ENCODE measurements at regions not wholly inside any gene's neighbourhood (a gene's known extent, or its start where the extent isn't known, plus 50 kb on each side); places are given as distances from the start of the nearest gene placed in this dataset.

DNA sequence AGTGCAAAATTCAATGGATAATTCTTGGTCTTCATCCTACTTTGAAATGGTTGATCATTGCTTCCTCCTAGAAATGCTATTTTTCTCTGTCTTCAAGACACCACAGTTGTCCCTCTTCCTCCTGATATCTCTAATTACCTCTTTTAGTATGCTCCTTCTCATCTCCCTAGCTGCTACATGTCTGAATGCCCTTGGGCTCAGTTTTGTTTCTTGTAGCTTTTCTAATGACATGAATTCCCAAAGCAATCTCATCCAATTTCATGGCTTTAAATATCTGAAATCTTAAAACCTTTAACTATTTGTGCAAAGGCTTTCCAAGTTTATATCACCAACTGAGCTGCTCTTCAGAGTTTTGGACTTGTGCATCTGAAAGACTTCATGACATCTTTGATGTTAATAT lies 120.2 kb upstream of the RGS17 start:
- no peak for TF ChIP-seq POLR2A (IDR thresholded peaks at IDR 0.05; ENCODE audit: low read depth, low read length)
- no peak for FAIRE-seq
- DNase-seq (ENCODE audit: insufficient read length, low spot score) = no peak

DNA sequence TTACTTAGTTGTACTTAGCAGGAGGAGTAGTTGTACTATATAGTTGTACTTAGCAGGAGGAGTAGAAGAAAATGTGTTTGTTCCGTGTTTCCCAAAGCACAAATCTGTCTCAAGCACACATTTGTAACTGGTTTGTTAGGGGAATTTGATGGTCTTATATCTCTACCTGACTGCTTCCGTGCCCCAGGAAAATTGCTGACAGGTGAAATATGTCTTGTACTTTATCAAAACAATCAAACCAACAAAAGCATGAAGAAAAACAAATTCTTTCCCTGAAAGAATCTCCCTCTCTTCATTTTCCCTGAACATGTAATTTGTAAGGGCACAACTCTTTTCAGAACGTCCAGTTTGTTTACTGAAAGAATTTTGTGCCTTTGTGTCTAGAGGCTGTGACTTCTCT lies 106.6 kb upstream of the RGS17 start:
- DNase-seq (ENCODE audit: insufficient read length, low spot score) (no peak), FAIRE-seq (no peak)

DNA sequence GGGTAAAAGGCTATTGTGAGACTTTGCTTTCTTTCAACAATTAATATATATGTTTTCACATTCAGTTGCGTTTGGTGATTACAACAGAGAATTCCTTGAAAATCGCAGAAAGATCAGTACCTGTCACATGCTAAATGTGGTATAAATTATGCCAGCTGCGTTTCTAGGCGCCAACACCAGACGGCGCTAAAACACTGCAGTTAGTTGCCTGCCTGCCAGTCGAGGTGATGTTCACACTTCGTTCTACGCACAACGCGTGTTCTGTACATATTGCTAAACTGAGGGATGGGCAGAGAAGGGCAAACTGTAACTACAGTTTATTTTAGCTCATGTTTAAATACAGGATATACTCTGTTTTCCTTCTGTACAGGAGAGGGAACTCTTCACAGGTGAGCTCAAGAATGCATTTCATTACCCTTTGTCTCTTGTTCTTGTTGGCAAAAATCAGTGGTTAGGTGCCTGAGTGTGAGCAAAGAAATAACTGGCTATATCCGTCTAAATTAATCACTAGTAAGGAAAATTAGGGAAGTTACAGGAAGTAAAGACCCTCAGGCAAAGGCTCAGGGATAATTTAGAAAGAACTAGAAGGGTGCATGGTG lies 100.1 kb upstream of the RGS17 start:
- DNase-seq (ENCODE audit: insufficient read length, low spot score) = peak; percentile 6
- no peak for TF ChIP-seq POLR2A (IDR thresholded peaks at IDR 0.05; ENCODE audit: low read depth, low read length)
- FAIRE-seq = peak; percentile 58

More for the DNA sequence above, 106.6 kb upstream of the RGS17 start:
- TF ChIP-seq POLR2A (IDR thresholded peaks at IDR 0.05; ENCODE audit: low read depth, low read length) = no peak

GRCh38 chr6:153218184-153218792 lies 87.2 kb upstream of the RGS17 start:
- no peak for TF ChIP-seq POLR2A (IDR thresholded peaks at IDR 0.05; ENCODE audit: low read depth, low read length)
- no peak for DNase-seq (ENCODE audit: insufficient read length, low spot score)
- no peak for FAIRE-seq

GRCh38 chr6:153216789-153217188 lies 85.7 kb upstream of the RGS17 start:
- FAIRE-seq (no peak), DNase-seq (ENCODE audit: insufficient read length, low spot score) (no peak)
- TF ChIP-seq POLR2A (IDR thresholded peaks at IDR 0.05; ENCODE audit: low read depth, low read length) = no peak

GRCh38 chr6:153215242-153215641 lies 84.2 kb upstream of the RGS17 start:
- DNase-seq (ENCODE audit: insufficient read length, low spot score) = no peak
- no peak for TF ChIP-seq POLR2A (IDR thresholded peaks at IDR 0.05; ENCODE audit: low read depth, low read length)
- FAIRE-seq = no peak

DNA sequence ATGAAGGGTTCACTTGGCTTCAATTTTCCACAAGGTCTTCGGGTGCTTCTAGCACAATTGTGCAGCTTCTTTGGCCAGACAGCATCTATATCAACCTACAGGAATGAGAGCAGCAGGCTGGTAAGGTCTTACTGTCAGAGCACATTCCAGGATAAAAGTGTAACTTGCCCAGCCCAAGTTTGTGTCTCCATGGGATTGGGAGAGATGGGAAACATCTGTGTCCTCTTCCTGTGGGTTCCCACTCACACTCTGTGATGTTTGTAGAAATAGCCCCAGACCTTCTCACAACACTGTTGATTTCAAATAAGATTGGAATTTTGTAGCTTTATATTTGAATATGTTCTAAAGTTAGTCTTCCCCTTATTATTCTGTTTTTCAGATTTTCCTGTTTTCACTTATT lies 83.4 kb upstream of the RGS17 start:
- DNase-seq (ENCODE audit: insufficient read length, low spot score) = no peak
- FAIRE-seq = no peak
- TF ChIP-seq POLR2A (IDR thresholded peaks at IDR 0.05; ENCODE audit: low read depth, low read length) = no peak

DNA sequence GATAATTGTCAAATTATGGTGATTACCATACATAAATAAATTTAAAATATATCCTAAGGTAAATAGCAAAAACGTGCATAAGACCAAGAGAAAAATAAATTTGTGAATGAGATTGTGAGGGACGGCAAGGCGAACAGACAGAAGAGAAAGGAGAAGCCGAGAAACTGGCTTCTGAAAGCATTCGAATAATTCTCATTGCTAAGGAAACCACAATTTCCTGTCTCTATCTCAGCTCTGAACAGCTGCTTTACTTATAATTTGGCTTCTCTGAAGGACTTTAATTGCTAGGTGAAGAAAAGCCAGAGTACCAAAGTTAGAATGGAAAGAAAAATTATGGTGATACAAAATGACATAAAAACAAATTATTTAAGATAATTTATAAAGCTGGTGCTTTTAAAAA lies 79.0 kb upstream of the RGS17 start:
- no peak for TF ChIP-seq POLR2A (IDR thresholded peaks at IDR 0.05; ENCODE audit: low read depth, low read length)
- FAIRE-seq = no peak
- no peak for DNase-seq (ENCODE audit: insufficient read length, low spot score)

GRCh38 chr6:153208706-153209105 lies 77.6 kb upstream of the RGS17 start:
- FAIRE-seq = no peak
- TF ChIP-seq POLR2A (IDR thresholded peaks at IDR 0.05; ENCODE audit: low read depth, low read length) = no peak
- DNase-seq (ENCODE audit: insufficient read length, low spot score) = no peak

DNA sequence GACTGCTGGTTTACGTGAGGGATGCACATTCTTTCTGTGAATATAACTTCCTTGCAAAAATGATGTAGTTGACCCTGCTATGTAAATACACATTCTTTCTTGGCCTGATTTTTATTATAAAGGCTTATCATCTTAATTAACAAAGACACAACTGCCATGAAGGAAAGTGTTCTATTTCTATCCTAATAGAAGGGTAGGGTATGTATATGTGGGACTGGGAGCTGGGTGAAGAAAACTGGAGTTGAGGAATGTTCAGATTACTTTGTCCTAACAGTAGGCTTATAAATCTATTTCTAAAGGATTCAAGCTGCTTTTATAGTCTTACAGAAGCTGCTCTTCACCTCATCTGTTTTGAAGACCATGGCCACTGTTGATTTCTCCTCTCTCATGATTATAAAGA lies 76.5 kb upstream of the RGS17 start:
- no peak for DNase-seq (ENCODE audit: insufficient read length, low spot score)
- FAIRE-seq = no peak
- no peak for TF ChIP-seq POLR2A (IDR thresholded peaks at IDR 0.05; ENCODE audit: low read depth, low read length)

GRCh38 chr6:153207006-153207405 lies 75.9 kb upstream of the RGS17 start:
- FAIRE-seq = no peak
- DNase-seq (ENCODE audit: insufficient read length, low spot score) = no peak
- no peak for TF ChIP-seq POLR2A (IDR thresholded peaks at IDR 0.05; ENCODE audit: low read depth, low read length)

GRCh38 chr6:153192943-153193885 lies 62.1 kb upstream of the RGS17 start:
- no peak for DNase-seq (ENCODE audit: insufficient read length, low spot score)
- TF ChIP-seq POLR2A (IDR thresholded peaks at IDR 0.05; ENCODE audit: low read depth, low read length) = no peak
- FAIRE-seq = no peak

DNA sequence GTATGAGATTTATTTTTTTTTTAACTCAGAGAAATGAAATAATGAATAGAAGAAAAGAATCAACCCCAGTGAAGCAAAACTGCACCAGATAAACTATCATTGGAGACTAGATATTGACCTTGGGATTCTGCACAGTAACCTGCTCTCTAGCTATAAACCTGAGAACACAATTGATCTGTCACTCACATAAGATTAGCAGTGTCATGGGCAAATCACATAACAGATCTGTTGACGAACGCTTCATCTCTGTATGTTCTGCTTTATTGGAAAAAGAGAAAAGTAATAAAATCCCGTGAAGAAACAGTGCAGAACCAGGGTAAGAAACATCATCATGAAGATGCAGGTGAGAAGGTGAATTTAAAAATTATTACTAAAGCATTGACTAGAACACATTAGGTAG lies 52.8 kb upstream of the RGS17 start:
- DNase-seq (ENCODE audit: insufficient read length, low spot score) = no peak
- FAIRE-seq = no peak
- no peak for TF ChIP-seq POLR2A (IDR thresholded peaks at IDR 0.05; ENCODE audit: low read depth, low read length)
